Cardiac septum (tissue), 1 donor: ENCODE measurements at regions not wholly inside any gene's neighbourhood (a gene's known extent, or its start where the extent isn't known, plus 50 kb on each side); places are given as distances from the start of the nearest gene placed in this dataset.
"Not testable (repeated sequence)": the region's sequence is repeated elsewhere in the genome, so short reads cannot be mapped to it uniquely, and the experiment has no call there.

Experiments
- DNase-seq: peaks from one replicate; pipeline ENCODE4 v3.0.0-alpha.2; 2020; ENCODE audit warnings: low spot score
- intact Hi-C: fragments of 100-400 bp; cut with DNase I; formaldehyde crosslinking; loops from one replicate; pipeline ENCODE4 v1.14.0; 2022
- donor health status: DM: no; HTN: no; CAD: no.

GRCh38 chr5:33182986-33183385 lies 257.8 kb upstream of the TARS1 start:
- intact Hi-C loops, result loop anchor here (10.0 kb wide), 1 partner anchor 242 kb away; no protein-coding TSS in a partner anchor
- DNase-seq, result no peak

GRCh38 chr5:33184367-33184766 lies 256.4 kb upstream of the TARS1 start:
- DNase-seq, result no peak
- intact Hi-C loops, result loop anchor here (10.0 kb wide), 1 partner anchor 240 kb away; no protein-coding TSS in a partner anchor

GRCh38 chr5:33188089-33188488 lies 252.7 kb upstream of the TARS1 start:
- no peak for DNase-seq
- intact Hi-C loops, result loop anchor here (10.0 kb wide), 1 partner anchor 237 kb away; no protein-coding TSS in a partner anchor

GRCh38 chr5:33194914-33195313 lies 245.9 kb upstream of the TARS1 start:
- intact Hi-C loops, result no loop called here
- DNase-seq, result no peak

GRCh38 chr5:33195431-33196165 lies 245.2 kb upstream of the TARS1 start:
- intact Hi-C loops, result no loop called here
- no peak for DNase-seq

- intact Hi-C loops, result no loop called here
- no peak for DNase-seq
Measured at GRCh38 chr5:33198836-33199235, 241.9 kb upstream of the TARS1 start.

- DNase-seq, result no peak
- intact Hi-C loops, result no loop called here
Measured at GRCh38 chr5:33203931-33204330, 236.8 kb upstream of the TARS1 start.

- intact Hi-C loops, result no loop called here
- no peak for DNase-seq
Measured at GRCh38 chr5:33205079-33205478, 235.7 kb upstream of the TARS1 start.

- intact Hi-C loops, result no loop called here
- DNase-seq, result no peak
Measured at GRCh38 chr5:33205727-33206410, 234.9 kb upstream of the TARS1 start.

GRCh38 chr5:33206962-33207506 lies 233.7 kb upstream of the TARS1 start:
- intact Hi-C loops, result no loop called here

GRCh38 chr5:33209252-33209651 lies 231.5 kb upstream of the TARS1 start:
- intact Hi-C loops, result no loop called here
- no peak for DNase-seq

More at GRCh38 chr5:33206962-33207506, 233.7 kb upstream of the TARS1 start:
- no peak for DNase-seq

- DNase-seq, intact Hi-C loops: not testable (repeated sequence)
Measured at GRCh38 chr5:33210221-33210620, 230.5 kb upstream of the TARS1 start.

- no peak for DNase-seq
- intact Hi-C loops, result no loop called here
Measured at GRCh38 chr5:33210978-33211377, 229.8 kb upstream of the TARS1 start.

- no peak for DNase-seq
- intact Hi-C loops, result no loop called here
Measured at GRCh38 chr5:33212439-33212838, 228.3 kb upstream of the TARS1 start.

- DNase-seq, result no peak
Measured at GRCh38 chr5:33212900-33213299, 227.9 kb upstream of the TARS1 start.

GRCh38 chr5:33223563-33224284 lies 217.0 kb upstream of the TARS1 start:
- DNase-seq, result no peak

More at GRCh38 chr5:33212900-33213299, 227.9 kb upstream of the TARS1 start:
- intact Hi-C loops, result no loop called here

GRCh38 chr5:33224285-33224961 lies 216.3 kb upstream of the TARS1 start:
- no peak for DNase-seq
- intact Hi-C loops, result no loop called here

More at GRCh38 chr5:33223563-33224284, 217.0 kb upstream of the TARS1 start:
- intact Hi-C loops, result no loop called here

GRCh38 chr5:33227247-33227646 lies 213.5 kb upstream of the TARS1 start:
- intact Hi-C loops, result no loop called here
- DNase-seq, result no peak

GRCh38 chr5:33227746-33228145 lies 213.0 kb upstream of the TARS1 start:
- intact Hi-C loops, result no loop called here
- DNase-seq, result no peak
